ENCODE measurements at regions not wholly inside any gene's neighbourhood (a gene's known extent, or its start where the extent isn't known, plus 50 kb on each side); places are given as distances from the start of the nearest gene placed in this dataset.

DNA sequence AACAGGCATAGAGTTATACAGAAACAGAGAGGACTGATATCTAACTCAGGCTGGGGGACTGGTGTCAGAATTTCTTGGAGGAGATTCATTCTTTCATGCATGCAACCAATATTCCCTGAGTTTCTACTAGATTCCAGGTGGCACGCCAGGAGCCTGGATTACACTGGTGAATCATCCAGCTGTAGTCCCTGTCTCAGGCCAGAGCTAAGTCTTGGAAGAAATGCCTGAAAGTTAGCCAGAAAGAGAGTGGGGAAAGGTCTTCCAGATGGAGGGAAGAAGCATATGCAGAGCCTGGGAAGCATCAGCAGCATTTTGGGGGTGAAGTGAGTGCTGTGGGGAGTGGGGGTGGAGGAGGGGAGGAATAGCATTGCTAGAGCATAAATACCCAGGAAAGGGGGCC is 239.1 kb downstream of the OMA1 start:
- TF ChIP-seq, protein P1, sequence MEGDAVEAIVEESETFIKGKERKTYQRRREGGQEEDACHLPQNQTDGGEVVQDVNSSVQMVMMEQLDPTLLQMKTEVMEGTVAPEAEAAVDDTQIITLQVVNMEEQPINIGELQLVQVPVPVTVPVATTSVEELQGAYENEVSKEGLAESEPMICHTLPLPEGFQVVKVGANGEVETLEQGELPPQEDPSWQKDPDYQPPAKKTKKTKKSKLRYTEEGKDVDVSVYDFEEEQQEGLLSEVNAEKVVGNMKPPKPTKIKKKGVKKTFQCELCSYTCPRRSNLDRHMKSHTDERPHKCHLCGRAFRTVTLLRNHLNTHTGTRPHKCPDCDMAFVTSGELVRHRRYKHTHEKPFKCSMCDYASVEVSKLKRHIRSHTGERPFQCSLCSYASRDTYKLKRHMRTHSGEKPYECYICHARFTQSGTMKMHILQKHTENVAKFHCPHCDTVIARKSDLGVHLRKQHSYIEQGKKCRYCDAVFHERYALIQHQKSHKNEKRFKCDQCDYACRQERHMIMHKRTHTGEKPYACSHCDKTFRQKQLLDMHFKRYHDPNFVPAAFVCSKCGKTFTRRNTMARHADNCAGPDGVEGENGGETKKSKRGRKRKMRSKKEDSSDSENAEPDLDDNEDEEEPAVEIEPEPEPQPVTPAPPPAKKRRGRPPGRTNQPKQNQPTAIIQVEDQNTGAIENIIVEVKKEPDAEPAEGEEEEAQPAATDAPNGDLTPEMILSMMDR (IDR thresholded peaks at IDR 0.05) = no peak
- TF ChIP-seq TAF1 (IDR thresholded peaks at IDR 0.05; ENCODE audit: borderline replicate concordance, low read depth, low read length) = no peak
- no peak for TF ChIP-seq RAD21 (IDR thresholded peaks at IDR 0.05; ENCODE audit: low read length)

All from SK-N-SH (cell line).